Activated B cell treated with CpG ODN at 0.5 μM for 24 hours (primary cell): ENCODE measurements at regions not wholly inside any gene's neighbourhood (a gene's known extent, or its start where the extent isn't known, plus 50 kb on each side); places are given as distances from the start of the nearest gene placed in this dataset.

Experiments used
- ATAC-seq: fragments of 200-7000 bp; cut with Tn5 transposase; one replicate; pipeline ENCODE4 v1.10.0; 2021; ENCODE audit warnings: low read depth, mild to moderate bottlenecking, moderate library complexity
- CTCF ChIA-PET: fragments of 350-600 bp; sonication (Branson Sonifier 250); formaldehyde crosslinking; loops from one replicate; lab custom pipeline; 2021; ENCODE audit warnings: antibody characterized with exemption; lab: Charles Lee
- POLR2A ChIA-PET: fragments of 350-600 bp; sonication (Branson Sonifier 250); formaldehyde crosslinking; loops from one replicate; lab custom pipeline; 2021; ENCODE audit warnings: antibody characterized with exemption; lab: Charles Lee
- DNase-seq: peaks from one replicate; pipeline ENCODE4 v3.0.0; 2022
- H3K27ac Mint-ChIP-seq: one replicate; pipeline ENCODE4 v1.8.0; 2020; ENCODE audit warnings: mixed read lengths
- H3K27me3 Mint-ChIP-seq: one replicate; pipeline ENCODE4 v1.8.0; 2021; ENCODE audit warnings: mixed read lengths
- H3K36me3 Mint-ChIP-seq: one replicate; pipeline ENCODE4 v1.8.0; 2021; ENCODE audit warnings: low read depth, mixed read lengths
- H3K4me1 Mint-ChIP-seq: one replicate; pipeline ENCODE4 v1.8.0; 2021; ENCODE audit warnings: mixed read lengths
- H3K4me3 Mint-ChIP-seq: one replicate; pipeline ENCODE4 v1.8.0; 2020; ENCODE audit warnings: mild to moderate bottlenecking, mixed read lengths
- H3K9me3 Mint-ChIP-seq: one replicate; pipeline ENCODE4 v1.8.0; 2020; ENCODE audit warnings: mixed read lengths
- CTCF ChIP-seq: fragments of 200-600 bp; IDR thresholded peaks from one replicate; pipeline ENCODE4 v1.8.0; 2022; ENCODE audit warnings: antibody characterized with exemption, mild to moderate bottlenecking
- intact Hi-C: fragments of 100-400 bp; cut with micrococcal nuclease; formaldehyde crosslinking; loops from one replicate; pipeline ENCODE4 v1.15.1; 2024

DNA sequence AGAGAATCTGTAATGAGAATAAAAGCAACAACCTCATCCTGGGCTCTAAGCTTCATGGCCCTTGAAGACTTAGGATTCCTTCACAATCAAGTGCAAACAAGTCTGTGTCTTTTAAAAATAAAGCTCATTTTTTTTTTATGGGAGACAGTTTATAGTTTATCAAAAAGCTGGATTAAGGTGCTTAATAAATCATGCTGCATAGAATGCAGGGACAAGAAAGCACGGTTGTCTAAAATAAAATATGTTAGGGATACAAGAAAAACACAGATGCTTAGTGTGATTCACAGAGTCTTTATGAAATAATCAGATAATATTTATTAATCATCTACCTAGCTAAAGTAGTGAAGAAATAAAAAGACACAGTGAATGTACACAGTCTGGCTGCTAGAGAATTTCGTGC, 2045.9 kb upstream of the WWC1 start:
- TF ChIP-seq CTCF, result no peak
- Mint-ChIP-seq H3K9me3 (peaks cover 11% of the 10 kb centered on the region), H3K36me3 (no peaks in the 10 kb centered on the region), H3K4me1 (no peaks in the 10 kb centered on the region), H3K27me3 (no peaks in the 10 kb centered on the region), H3K27ac (no peak overlapping the region), H3K4me3 (no peak overlapping the region)
- POLR2A ChIA-PET, result no interaction called here
- no peak for ATAC-seq
- DNase-seq, result no peak
- intact Hi-C loops, result no loop called here
- CTCF ChIA-PET, result no interaction called here

GRCh38 chr5:166251786-166252185, 2039.7 kb upstream of the WWC1 start:
- no peaks in the 10 kb centered on the region for H3K4me1 Mint-ChIP-seq
- ATAC-seq (no peak), DNase-seq (no peak)
- ChIA-PET POLR2A (no interaction called here), CTCF (no interaction called here)
- intact Hi-C loops, result no loop called here
- no peak overlapping the region for H3K27ac Mint-ChIP-seq
- no peaks in the 10 kb centered on the region for H3K36me3 Mint-ChIP-seq
- H3K9me3 Mint-ChIP-seq, result peaks cover 12% of the 10 kb centered on the region
- no peaks in the 10 kb centered on the region for H3K27me3 Mint-ChIP-seq
- no peak for TF ChIP-seq CTCF
- H3K4me3 Mint-ChIP-seq, result no peak overlapping the region

DNA sequence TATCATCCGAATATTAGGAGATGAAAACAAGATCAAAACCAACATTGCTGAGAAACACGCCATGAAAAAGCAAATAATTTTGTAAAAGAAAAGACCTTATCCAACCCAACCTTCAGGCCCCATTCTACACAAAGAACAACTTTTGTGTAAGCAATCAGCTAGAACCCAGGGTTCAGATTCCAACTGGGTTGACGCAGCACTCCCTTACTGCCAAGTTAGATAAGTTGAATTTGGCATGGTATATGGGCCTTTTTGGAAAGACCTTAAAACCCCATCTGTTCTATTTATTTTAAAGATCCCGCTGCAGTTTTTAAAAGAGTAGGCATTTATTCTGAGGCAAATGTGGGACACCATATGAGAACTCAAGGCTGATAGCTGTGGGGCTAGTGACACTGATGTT, 2033.8 kb upstream of the WWC1 start:
- CTCF ChIA-PET, result no interaction called here

GRCh38 chr5:166262395-166262794, 2029.0 kb upstream of the WWC1 start:
- H3K9me3 Mint-ChIP-seq, result peaks cover 7% of the 10 kb centered on the region
- no peak for DNase-seq
- H3K27me3 Mint-ChIP-seq, result no peaks in the 10 kb centered on the region
- CTCF ChIA-PET, result no interaction called here
- TF ChIP-seq CTCF, result no peak
- H3K4me1 Mint-ChIP-seq, result no peaks in the 10 kb centered on the region
- no peak overlapping the region for H3K4me3 Mint-ChIP-seq
- POLR2A ChIA-PET, result no interaction called here
- no peaks in the 10 kb centered on the region for H3K36me3 Mint-ChIP-seq
- intact Hi-C loops, result no loop called here
- H3K27ac Mint-ChIP-seq, result no peak overlapping the region
- ATAC-seq, result no peak

More for the DNA sequence above, 2033.8 kb upstream of the WWC1 start:
- H3K9me3 Mint-ChIP-seq, result peaks cover 7% of the 10 kb centered on the region
- H3K27me3 Mint-ChIP-seq, result no peaks in the 10 kb centered on the region
- no peaks in the 10 kb centered on the region for H3K36me3 Mint-ChIP-seq
- intact Hi-C loops, result no loop called here
- ATAC-seq (no peak), DNase-seq (no peak)
- H3K4me3 Mint-ChIP-seq, result no peak overlapping the region
- no peak overlapping the region for H3K27ac Mint-ChIP-seq
- no peak for TF ChIP-seq CTCF
- H3K4me1 Mint-ChIP-seq, result no peaks in the 10 kb centered on the region
- POLR2A ChIA-PET, result no interaction called here

GRCh38 chr5:166267907-166268306, 2023.5 kb upstream of the WWC1 start:
- ChIA-PET POLR2A (no interaction called here), CTCF (no interaction called here)
- intact Hi-C loops, result no loop called here
- no peaks in the 10 kb centered on the region for H3K4me1 Mint-ChIP-seq
- peaks cover 5% of the 10 kb centered on the region for H3K9me3 Mint-ChIP-seq
- no peaks in the 10 kb centered on the region for H3K27me3 Mint-ChIP-seq
- no peak overlapping the region for H3K27ac Mint-ChIP-seq
- DNase-seq, result no peak
- no peak for TF ChIP-seq CTCF
- ATAC-seq, result no peak
- H3K36me3 Mint-ChIP-seq, result no peaks in the 10 kb centered on the region
- no peak overlapping the region for H3K4me3 Mint-ChIP-seq
